MM.1S (cell line): ENCODE measurements at regions not wholly inside any gene's neighbourhood (a gene's known extent, or its start where the extent isn't known, plus 50 kb on each side); places are given as distances from the start of the nearest gene placed in this dataset.

Experiments used
- EZH2 ChIP-seq: fragments of 300-600 bp; sonication (generic); optimal IDR thresholded peaks from 2 replicates; pipeline ENCODE3; 2017; ENCODE audit warnings: low read depth, mild to moderate bottlenecking, antibody characterized with exemption, low read length, mixed read lengths
- EZH2phosphoT487 ChIP-seq: fragments of 300-600 bp; sonication (generic); IDR thresholded peaks from 2 replicates; pipeline ENCODE4 v1.6.1; 2018; ENCODE audit warnings: antibody characterized with exemption, low read length
- TF ChIP-seq, protein P1 (sequence below): fragments of 300-600 bp; sonication (generic); IDR thresholded peaks from 2 replicates; pipeline ENCODE4 v1.5.1; 2016; ENCODE audit warnings: antibody characterized with exemption, low read length, mixed read lengths

DNA sequence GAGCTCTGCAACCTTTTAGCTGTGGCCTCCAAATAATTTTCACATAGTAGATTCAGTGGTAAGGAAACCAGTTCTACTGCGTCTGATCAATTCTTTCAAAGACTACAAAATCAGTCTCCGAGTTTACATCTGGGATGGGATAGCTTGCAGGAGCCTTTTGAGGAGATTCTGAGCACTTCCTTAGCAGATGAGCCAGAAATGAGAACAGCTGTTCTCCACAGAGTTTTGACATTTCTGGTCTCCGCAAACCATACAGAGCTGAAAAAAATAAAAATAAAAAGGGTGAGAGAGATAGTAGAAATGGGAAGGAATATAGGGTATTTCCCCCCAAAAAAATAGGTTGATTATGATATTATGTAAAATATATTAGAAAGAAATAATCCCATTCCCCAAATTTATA is 119.3 kb downstream of the LYPLAL1 start:
- TF ChIP-seq, protein P1, sequence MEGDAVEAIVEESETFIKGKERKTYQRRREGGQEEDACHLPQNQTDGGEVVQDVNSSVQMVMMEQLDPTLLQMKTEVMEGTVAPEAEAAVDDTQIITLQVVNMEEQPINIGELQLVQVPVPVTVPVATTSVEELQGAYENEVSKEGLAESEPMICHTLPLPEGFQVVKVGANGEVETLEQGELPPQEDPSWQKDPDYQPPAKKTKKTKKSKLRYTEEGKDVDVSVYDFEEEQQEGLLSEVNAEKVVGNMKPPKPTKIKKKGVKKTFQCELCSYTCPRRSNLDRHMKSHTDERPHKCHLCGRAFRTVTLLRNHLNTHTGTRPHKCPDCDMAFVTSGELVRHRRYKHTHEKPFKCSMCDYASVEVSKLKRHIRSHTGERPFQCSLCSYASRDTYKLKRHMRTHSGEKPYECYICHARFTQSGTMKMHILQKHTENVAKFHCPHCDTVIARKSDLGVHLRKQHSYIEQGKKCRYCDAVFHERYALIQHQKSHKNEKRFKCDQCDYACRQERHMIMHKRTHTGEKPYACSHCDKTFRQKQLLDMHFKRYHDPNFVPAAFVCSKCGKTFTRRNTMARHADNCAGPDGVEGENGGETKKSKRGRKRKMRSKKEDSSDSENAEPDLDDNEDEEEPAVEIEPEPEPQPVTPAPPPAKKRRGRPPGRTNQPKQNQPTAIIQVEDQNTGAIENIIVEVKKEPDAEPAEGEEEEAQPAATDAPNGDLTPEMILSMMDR, result no peak
- TF ChIP-seq EZH2phosphoT487 (no peak), EZH2 (no peak)
